GM19467 (cell line): ENCODE measurements at regions not wholly inside any gene's neighbourhood (a gene's known extent, or its start where the extent isn't known, plus 50 kb on each side); places are given as distances from the start of the nearest gene placed in this dataset.
"Not testable (repeated sequence)": the region's sequence is repeated elsewhere in the genome, so short reads cannot be mapped to it uniquely, and the experiment has no call there.

Experiments
- ATAC-seq: cut with Tn5 transposase; IDR thresholded peaks from one replicate; pipeline ENCODE4 v1.9.1; 2021; ENCODE audit warnings: mild to moderate bottlenecking, moderate library complexity; ENCODE audit not compliant: unreplicated experiment

DNA sequence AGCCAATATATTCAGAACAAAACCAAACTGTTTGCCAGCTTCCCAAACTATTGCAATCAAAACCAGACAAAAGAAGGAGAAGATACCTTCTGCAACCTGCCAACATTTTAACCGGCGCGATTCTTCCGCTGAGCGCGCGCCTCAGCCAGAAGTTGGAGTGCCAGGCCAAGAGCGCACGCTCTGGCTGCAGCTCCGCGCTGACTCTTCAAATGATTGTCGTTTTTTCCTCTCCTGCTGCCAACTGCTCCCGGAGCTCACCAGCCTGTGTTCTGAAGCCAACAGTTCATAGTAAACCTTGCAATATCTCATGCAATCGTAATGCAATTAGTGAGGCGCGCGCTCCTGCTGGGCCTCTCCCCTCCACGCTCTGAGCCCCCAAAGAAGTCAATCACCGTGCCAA, 259.7 kb upstream of the MGMT start:
- ATAC-seq = no peak

DNA sequence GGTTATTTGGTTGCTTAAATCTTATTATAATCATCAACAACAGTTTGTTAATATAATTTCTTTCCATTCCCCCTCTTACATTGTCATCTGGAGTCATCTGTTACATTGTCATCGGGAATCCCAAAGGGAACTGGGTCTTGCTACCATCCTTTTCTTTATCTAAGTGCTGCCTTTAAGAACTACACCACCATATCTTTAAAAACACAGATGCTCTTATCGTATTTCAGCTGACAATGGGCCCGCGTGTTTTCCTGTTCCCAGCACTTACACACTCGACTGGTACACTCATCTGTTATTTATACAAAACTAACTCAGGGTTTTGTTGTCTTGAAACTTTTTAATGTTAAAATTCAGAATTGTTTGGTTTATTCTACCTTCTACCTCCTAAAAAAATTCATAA, 256.2 kb upstream of the MGMT start:
- no peak for ATAC-seq

DNA sequence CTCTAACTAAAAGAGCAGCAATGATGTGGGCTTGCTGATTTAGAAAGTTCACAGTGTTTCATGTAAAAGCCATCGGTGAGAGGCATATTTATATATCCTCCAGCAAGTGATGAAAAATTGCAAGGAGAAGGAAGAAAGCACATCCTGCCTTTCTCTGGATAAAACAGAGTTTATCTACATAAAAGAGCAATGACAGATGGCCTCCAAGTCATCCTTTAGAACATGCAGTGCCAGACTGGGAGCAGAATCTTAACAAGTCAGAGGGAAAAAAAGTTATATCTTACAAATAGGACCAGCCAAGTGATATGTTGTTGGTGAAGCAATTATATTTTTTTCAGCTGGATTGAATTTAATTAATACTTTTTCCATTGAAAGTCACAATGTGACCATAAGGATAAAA, 253.8 kb upstream of the MGMT start:
- ATAC-seq = no peak

DNA sequence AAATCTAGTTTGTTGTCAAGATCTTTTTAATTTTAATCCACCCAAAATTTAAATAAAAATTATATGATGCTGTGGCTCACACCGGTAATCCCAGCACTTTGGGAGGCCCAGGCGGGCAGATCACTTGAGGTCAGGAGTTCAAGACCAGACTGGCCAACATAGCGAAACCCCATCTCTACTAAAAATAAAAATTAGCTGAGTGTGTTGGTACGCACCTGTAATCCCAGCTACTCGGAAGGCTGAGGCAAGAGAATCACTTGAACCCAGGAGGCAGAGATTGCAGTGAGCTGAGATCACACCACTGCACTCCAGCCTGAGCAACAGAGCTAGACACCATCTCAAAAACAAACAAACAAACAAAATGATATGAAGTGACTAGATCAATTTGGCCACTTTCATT, 253.0 kb upstream of the MGMT start:
- ATAC-seq = not testable (repeated sequence)

DNA sequence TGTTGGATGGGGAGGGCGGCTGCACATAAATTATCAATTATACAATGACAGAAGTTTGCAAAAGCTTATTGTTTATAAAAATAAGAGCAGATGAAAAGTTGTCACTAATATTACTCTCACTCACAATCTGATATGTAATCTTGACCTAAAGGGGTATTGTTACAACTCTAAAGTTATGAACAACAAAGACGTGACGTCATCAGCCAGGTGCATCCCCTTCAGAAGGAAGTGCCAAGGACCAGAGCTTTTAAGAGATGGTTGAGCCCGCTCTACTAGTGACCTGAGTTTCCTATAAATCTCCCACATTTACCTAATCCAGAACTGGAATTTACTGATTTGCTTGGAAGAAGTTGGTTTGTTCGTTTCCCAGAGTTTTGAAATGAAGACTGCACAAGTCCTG, 247.7 kb upstream of the MGMT start:
- ATAC-seq = no peak

DNA sequence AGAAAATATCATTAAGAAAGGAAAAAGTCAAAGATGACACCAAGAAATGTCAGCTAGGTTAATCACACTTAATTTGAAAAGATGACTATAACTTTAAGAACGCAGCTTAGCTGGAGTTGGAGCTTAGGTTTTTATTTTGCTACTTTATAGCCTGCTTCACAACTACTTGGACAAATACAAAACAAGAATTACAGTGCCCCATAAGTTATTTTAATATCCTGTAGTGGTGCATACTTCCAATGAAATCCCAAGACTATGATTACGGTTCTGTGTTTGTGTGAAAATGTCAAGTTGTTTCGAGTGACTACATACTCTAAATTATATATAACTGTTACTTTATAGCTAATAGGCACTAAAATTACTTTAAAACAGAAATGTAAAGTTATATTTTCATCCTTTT, 244.6 kb upstream of the MGMT start:
- ATAC-seq = no peak

DNA sequence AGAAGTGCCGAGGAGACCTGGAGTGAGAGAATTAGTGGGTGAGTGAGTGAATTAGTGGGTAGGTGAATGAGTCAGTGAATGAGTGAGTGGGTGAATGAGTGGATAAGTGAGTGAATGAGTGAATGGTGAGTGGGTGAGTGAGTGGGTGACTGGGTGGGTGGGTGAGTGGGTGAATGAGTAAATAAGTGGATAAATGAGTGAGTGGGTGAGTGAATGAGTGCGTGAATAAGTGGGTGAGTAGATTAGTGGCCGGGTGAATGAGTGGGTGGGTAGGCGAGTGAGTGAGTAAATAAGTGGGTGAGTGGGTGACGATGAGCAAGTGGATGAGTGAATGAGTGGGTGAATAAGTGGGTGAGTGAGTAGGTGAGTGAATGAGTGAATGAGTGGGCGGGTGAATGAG, 243.7 kb upstream of the MGMT start:
- ATAC-seq = no peak

DNA sequence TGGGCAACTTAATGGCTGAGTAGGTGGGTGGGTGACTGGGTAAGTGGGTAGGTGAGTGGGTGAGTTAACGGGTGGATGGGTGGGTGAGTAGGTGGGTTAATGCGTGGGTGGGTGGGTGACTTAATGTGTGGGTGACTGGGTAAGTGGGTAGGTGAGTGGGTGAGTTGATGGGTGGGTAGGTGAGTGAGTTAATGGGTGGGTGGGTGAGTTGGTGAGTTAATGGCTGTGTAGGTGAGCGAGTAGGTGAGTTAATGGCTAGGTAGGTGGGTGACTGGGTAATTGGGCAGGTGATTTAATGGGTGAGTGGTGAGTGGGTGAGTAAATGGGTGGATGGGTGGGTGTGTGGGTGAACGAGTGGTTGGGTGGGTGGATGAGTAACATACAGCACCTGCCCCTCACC, 243.0 kb upstream of the MGMT start:
- ATAC-seq = no peak

DNA sequence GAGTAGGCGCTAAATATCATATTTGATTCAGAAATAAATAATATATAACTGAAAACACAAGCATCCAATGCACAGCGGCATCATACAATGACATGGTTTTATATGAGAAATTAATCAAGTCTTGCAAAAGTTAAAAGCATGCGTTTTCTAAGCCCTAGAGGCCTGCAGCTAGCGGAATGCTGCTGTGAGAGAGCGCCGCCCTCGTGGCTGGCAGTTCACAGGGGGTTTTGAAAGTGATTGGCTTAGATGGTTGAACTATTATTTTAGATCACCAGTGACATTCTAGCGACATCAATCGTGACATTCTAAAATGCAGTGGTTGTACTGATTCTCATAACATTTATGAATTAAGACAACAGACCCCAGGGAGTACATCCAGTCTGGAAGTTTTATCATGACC, 235.2 kb upstream of the MGMT start:
- ATAC-seq = no peak

DNA sequence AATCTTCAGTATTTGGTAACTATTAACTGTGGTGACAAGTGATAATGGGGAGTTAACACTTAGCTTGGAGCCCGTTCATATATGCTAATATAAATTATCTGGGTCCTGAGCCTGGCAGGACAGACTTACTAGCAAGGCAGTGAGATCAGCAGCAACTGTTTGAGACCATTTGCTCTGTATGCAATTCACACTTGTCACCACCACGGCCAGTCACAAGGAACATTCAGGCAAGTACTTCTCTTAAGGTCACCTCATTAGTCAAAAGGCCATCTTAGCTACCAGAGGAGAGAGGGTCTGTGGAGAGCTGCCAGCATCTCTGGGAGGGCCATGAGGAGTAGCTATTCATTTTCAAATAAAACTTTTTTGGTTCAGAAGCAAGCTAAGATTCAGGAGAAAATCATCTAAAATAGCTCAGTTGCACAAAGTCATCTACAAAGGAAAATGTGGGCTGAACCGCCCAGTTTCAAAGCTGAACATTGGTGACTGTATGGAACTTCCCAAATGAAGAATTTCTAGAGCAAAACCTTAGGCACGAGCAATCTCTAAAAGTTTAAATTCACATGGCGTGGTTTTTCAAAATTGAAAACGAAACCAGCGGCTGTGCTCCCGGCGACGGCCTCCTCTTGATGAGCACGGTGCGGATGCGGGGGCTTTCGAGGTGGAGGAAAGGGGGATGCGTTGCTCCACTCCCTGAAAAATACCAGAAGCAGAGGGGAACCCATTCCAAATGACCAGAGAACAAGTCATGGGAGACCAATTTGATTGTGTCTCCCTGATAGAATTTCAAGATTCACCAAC, 233.5 kb upstream of the MGMT start:
- ATAC-seq = no peak

DNA sequence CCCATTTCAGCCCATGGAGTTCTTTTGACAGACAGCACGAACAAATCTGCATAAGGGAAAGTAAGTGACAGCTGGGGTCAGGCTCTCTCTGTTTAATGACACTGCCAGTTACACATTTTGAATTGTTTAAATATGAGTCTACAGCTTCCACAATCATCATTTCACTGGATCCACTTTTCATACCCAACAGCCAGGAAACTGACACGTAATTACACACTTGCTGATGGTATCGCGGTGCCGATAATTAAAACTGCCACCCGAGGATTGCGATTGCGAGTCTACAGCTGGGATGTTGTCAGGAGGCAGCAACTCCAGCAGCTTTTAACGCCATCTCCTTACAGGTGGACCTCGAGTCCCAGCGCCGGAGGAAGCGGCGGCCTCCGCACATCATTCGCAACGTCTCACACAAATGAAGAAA, 230.8 kb upstream of the MGMT start:
- ATAC-seq = no peak

DNA sequence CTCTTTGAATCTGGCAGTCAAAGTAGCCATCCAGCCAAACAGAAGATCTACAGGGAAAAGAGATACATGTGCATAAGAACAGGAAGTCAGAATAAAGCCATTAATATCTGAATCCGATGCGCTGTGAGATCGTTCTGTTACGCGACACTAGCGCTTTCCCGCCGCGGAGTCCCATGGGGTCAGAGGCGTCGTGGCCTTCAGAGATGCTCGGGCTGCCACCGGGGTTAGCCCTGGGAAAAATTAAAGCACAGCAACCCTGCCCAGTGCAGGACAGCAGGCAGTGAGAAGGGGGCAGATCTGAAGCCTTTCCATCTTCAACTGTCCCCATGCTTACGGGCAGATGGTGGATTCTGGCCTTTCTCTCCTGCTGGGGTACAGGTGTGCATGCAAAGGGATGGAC, 225.6 kb upstream of the MGMT start:
- ATAC-seq = no peak

DNA sequence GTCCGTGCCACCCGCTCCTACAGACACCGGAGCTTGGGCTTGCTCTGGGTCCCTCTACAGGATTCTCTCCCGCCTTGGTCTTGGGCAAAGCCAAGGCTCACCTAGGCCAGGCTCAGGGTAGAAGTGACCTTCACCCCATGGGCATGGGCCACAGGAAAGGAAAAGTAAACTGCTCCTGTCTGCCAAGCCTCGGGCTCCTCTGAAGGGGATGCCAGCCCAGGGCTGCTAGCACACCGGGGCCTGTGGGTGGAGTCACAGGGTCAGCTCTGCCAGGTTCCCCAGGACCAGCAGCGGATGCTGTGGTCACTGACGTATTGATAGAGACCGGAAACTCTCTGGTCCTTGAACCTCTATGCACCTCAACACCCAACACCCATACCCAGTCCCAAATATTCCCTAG, 222.7 kb upstream of the MGMT start:
- no peak for ATAC-seq

DNA sequence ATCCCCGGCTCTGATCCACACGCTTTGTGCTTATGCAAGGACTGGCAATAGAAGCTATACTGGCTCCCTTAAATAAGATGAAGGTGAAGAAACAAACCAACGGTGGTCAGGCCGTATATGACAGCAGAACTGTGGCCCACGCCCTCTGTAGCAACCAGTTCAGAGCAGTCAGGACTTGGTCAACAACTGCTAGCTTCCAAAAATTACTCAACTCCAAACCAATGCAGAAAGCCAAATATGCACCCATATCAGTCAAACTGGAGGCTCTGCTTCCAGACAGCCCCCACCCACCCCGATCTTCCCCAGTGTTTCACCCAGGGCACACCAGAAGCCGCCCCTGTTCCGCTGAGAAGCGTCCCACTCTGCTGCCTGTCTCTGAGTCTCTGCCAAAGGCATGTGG, 222.3 kb upstream of the MGMT start:
- no peak for ATAC-seq

DNA sequence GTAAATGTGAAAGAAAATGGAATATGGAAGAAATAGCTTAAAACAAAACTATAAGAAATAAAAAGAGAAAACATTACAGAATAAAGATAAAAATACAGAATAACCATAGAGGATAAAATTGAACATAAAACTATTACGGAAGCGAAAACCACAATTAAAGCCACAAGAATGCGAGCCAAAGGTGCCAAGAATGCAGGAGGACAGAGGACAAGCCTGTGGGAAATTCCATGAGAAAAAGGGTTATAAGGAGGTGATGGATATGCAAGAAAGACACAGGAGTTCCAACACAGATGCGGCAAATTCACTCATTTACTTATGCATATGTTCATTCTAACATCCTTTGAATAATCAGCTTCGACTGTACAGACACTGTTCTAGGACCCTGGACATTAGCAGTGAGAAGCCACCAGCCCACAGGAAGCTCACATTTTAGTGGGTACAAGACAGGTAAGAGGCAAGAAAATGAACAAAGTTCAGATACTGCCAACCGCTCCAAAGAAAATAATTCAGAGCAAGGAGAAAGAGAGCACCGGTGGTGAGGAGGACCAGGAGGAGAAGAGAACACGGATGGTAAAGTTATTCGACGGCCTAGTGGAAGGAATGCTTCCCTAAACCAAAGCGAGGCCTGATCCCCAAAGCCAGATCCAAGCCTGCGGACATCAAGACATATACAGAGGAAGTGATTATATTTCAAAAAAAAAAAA, 213.7 kb upstream of the MGMT start:
- no peak for ATAC-seq

DNA sequence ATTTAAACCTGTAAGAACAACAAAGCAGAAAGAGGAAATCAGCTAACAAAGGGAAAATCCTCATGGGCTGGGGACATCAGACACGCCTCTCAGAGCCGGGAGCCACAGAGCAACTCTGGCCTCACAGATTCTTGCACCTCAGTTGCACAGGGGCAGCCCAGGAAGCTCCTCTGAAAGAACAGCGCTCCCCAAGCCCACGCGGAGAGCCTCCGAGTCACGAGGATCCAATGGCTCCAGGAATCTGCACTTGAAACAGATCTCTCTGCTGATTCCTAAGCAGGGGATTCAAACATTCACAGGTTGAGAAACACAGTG, 213.2 kb upstream of the MGMT start:
- no peak for ATAC-seq

DNA sequence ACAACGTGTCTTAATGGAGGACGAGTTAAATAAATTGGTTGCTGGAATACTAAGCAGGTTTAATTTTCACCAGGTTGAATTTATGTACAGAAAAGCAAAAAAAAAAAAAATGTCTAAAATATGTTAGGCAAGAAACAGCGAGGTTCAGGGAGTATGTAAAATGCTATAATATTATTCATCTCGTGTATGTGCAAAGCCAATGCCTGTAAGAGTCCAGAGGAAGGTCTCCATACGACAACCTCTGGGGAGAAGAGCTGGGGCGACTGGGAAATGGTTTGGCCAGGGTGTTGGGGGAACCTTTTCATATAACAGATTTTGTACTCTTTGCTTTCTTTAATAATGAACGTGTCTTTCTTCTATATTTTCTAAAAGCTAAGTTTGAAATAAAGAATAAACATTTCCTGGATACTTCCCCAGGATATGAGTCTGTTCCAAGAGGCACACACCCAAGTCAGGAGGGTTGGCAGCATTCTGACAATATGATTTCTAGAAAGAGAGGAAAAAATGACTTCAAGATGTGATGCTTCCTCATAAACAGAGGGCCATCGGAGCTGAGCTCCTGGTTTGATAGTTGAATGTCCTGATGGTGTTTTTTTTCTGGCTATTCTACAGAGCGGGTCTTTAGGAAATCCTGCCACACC, 208.6 kb upstream of the MGMT start:
- no peak for ATAC-seq

DNA sequence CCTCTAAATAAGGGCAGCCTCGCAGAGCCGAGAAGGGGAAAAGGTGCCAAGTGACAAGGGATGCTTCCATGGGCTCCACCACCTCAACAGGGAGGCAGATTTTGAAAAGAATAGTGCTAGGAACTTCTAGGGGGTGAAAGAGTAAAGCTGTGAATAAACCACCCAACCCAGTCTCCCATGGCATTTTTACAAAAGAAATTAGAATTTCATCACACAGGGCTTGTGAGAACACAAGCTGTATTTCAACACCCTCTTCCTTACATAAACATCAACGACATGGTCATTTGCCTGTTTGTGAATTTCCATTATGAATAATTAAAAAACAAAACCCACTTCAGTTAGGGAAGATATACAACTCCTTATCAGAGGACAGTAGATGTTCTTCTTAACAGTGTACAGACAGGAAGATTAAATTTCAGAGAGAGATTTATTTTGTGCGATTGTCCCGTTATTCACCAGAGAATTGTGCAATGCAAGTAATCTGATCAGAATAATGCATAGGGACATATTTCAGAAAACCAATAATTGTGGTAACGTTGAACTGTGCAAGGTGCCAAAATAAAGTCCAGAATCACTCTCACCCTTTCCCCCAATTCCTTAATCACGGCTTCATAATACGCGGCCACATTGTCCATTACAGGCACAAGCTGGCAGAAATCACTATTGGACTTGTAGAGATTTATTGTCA, 207.8 kb upstream of the MGMT start:
- no peak for ATAC-seq

DNA sequence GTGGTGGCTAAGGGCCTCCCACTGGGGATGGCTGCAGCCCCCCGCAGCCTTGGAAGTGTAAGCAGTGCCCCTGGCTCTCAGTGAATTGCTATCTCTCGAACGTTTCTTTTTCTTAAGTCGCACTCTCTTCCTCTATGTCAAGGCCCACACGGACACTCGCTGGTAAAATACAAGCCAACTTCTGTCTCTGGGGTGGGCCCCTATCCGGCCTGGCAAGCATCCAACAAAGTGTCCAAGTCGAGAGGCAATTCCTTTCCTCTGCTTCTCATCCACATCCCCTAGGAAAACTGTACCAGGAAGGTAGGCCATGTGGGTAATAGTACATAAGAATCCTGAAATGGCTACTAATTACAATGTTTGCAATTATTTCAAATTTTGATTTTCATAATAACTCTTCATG, 194.9 kb upstream of the MGMT start:
- no peak for ATAC-seq

DNA sequence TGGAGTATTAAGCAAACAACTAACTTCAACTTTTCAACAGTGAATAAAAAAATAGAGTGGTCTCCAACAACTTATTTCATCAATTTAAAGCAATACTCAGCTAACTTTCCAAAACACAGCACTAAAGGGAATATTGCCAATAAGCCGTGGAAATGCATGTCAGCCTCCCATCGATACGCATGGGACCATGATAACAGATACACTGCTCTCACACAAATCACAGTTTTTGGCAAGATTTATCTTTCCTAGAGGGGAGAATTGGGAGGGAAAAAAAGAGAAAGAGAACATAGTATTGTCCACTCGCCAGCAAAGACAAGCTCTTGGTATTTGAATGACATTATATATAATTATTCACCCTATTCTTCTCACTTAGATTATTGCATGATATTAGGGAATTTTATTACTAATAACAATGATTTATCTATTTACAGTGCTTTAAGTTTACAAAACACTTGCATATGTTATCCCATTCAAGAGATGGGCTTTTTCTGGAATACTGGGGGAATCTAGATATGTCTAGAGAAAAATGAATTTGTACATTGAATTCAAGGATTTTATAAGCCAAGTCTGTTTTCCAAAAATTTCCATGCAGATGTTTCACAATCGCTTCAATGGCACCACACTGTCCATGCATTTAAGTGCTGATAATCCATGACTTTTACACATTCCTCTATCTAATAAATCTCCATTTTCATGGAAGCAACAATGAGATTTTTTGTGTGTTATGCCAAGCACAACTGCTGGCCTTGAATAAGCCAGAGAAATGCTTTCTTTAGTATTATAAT, 194.0 kb upstream of the MGMT start:
- no peak for ATAC-seq

DNA sequence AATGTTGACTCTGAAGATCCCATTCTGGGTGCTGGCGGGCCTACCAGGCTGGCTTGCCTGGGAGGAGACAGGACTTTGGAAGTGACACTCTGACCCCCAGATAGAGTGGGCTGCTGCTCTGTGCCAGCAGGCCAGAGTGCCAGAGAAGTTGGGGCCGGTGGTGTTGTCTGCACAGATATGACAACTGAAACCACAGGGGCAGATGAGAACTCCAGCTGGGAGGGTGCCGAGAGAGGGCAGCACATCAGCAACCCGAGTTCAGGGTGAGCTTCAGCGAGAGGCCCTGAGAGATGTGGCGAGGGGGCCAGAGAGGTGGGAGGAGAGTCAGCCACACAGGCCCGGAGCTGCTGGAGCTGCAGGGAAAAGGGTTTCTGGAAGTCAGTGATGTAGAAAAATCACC, 193.2 kb upstream of the MGMT start:
- ATAC-seq = no peak
